ENCODE measurements at regions not wholly inside any gene's neighbourhood (a gene's known extent, or its start where the extent isn't known, plus 50 kb on each side); places are given as distances from the start of the nearest gene placed in this dataset.

DNA sequence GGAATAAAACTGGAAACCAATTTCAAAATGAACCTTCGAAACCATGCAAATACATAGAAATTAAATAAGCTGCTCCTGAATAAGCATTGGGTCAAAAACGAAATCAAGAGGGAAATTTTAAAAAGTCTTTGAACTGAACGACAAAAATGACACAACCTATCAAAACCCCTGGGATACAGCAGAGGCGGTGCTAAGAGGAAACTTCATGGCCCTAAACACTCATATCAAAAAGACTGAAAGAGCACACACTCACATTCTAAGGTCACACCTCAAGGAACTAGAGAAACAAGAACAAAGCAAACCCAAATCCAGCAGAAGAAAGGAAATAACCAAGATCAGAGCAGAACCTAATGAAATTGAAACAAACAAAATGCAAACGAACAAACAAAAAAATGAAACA is 85.2 kb upstream of the CDC42BPA start:
- H3K27me3 ChIP-seq, result no peaks in the 10 kb centered on the region
- ATAC-seq, result no peak
- no peak overlapping the region for H3K4me3 ChIP-seq
- 52% methylated on average over 5 of the region's 5 CpGs for WGBS (ENCODE audit: insufficient coverage, low coverage, low lambda C conversion rate, missing lambda C conversion rate)
- no peak for TF ChIP-seq POLR2A (IDR thresholded peaks at IDR 0.05)
- TF ChIP-seq, protein P1, sequence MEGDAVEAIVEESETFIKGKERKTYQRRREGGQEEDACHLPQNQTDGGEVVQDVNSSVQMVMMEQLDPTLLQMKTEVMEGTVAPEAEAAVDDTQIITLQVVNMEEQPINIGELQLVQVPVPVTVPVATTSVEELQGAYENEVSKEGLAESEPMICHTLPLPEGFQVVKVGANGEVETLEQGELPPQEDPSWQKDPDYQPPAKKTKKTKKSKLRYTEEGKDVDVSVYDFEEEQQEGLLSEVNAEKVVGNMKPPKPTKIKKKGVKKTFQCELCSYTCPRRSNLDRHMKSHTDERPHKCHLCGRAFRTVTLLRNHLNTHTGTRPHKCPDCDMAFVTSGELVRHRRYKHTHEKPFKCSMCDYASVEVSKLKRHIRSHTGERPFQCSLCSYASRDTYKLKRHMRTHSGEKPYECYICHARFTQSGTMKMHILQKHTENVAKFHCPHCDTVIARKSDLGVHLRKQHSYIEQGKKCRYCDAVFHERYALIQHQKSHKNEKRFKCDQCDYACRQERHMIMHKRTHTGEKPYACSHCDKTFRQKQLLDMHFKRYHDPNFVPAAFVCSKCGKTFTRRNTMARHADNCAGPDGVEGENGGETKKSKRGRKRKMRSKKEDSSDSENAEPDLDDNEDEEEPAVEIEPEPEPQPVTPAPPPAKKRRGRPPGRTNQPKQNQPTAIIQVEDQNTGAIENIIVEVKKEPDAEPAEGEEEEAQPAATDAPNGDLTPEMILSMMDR (IDR thresholded peaks at IDR 0.05), result no peak
- no peaks in the 10 kb centered on the region for H3K4me1 ChIP-seq
- H3K9me3 ChIP-seq, result no peaks in the 10 kb centered on the region
- DNase-seq, result no peak
- no peak overlapping the region for H3K27ac ChIP-seq
- H3K36me3 ChIP-seq, result no peaks in the 10 kb centered on the region
- intact Hi-C loops (cut with DNase I), result no loop called here

DNA sequence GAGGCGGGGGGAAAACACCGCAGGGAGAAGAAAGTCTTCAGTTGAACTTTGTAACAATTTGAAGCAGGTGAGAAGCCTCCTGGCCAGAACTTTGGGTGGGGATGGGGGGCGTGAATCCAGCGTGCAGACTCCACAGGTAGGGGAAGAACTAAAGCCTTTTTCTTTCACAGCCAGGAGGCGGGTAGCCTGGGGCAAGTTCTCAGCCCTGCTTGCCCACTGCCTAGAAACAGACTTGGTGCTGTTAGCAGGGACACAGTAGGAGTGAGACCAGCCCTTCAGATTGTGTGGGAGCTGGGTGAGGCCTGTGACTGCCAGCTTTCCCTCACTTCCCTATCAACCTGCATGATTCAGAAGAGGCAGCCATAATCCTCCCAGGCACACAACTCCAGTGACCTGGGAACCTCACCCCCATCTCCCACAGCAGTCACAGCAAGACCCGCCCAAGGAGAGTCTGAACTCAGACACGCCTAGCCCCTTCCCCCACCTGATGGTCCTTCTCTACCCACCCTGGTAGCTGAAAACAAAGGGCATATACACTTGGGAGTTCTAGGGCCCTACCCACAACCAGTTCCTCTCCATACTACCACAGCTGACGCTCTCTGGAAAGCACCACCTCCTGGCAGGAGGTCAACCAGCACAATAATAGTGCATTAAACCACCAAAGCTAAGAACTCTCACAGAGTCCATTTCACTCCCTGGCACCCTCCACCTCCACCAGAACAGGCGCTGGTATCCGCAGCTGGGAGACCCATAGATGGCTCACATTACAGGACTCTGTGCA is 83.5 kb upstream of the CDC42BPA start:
- Histone ChIP-seq H3K4me3 (no peak overlapping the region), H3K36me3 (no peaks in the 10 kb centered on the region), H3K4me1 (no peaks in the 10 kb centered on the region), H3K27ac (no peak overlapping the region), H3K27me3 (no peaks in the 10 kb centered on the region), H3K9me3 (no peaks in the 10 kb centered on the region)
- intact Hi-C loops (cut with DNase I), result no loop called here
- TF ChIP-seq, protein P1 (IDR thresholded peaks at IDR 0.05), result no peak
- no peak for TF ChIP-seq POLR2A (IDR thresholded peaks at IDR 0.05)
- DNase-seq (no peak), ATAC-seq (no peak)
- 77% methylated on average over 9 of the region's 10 CpGs for WGBS (ENCODE audit: insufficient coverage, low coverage, low lambda C conversion rate, missing lambda C conversion rate)

DNA sequence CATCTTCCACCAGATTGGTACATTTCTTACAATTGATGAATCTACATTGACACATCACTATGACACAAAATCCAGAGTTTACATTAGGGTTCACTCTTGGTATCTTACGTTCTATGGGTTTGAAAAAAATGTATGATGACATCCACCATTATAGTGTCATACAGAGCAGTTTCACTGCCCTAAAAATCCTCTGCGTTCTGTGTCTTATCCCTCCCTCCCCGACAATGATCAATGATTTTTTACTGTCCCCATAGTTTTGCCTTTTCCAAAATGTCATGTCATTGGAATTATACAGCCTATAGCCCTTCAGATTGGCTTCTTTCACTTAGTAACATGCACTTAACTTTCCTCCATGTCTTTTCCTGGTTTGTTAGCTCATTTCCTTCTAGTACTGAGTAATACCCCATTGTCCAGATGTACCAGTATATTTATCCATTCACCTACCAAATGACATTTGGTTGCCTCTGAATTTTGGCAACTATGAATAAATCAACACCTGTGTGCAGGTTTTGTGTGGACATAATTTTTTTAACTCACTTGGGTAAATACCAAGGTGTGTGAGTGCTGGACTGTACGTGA is 80.9 kb upstream of the CDC42BPA start:
- no peaks in the 10 kb centered on the region for H3K27me3 ChIP-seq
- ATAC-seq, result no peak
- no peaks in the 10 kb centered on the region for H3K36me3 ChIP-seq
- H3K4me1 ChIP-seq, result no peaks in the 10 kb centered on the region
- no peak overlapping the region for H3K4me3 ChIP-seq
- intact Hi-C loops (cut with DNase I), result no loop called here
- no peak for DNase-seq
- no peaks in the 10 kb centered on the region for H3K9me3 ChIP-seq
- TF ChIP-seq, protein P1 (IDR thresholded peaks at IDR 0.05), result no peak
- TF ChIP-seq POLR2A (IDR thresholded peaks at IDR 0.05), result no peak
- WGBS (ENCODE audit: insufficient coverage, low coverage, low lambda C conversion rate, missing lambda C conversion rate), result 45% methylated on average over 3 of the region's 4 CpGs
- H3K27ac ChIP-seq, result no peak overlapping the region

DNA sequence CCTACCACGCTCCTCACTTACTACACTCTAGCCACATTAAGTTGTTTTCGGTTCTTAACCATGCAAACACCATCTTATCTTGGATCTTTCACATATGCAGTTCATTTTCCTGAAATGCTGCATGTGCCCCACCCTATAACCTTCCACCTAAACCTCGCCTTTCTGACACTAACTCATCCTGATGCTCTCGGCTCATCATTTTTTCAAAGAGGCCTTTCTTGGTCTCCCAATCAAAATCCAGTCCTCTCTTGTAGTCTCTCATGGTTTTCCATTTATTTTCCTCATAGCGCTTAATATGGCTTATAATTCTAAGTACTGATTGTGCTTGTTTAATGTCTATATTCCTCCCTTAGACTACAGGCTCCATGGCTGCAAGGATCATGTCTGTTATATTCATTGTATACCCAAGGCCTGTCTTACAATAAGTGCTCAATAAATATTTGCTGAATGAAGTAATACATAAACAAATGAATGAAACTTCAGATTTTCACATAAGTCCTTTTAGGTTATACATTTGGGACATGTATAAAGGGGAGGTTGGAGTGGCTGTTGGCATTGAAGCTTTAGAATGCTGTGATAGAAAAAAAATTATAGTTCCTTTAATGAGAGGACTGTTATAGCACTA is 79.2 kb upstream of the CDC42BPA start:
- TF ChIP-seq, protein P1 (IDR thresholded peaks at IDR 0.05), result no peak
- TF ChIP-seq POLR2A (IDR thresholded peaks at IDR 0.05), result no peak
- no peak for DNase-seq
- Histone ChIP-seq H3K36me3 (no peaks in the 10 kb centered on the region), H3K4me1 (no peaks in the 10 kb centered on the region), H3K27me3 (no peaks in the 10 kb centered on the region), H3K9me3 (no peaks in the 10 kb centered on the region), H3K27ac (no peak overlapping the region), H3K4me3 (no peak overlapping the region)
- intact Hi-C loops (cut with DNase I), result no loop called here
- WGBS (ENCODE audit: insufficient coverage, low coverage, low lambda C conversion rate, missing lambda C conversion rate), result 94% methylated on average over 4 of the region's 5 CpGs
- no peak for ATAC-seq
